HepG2 (cell line): ENCODE measurements at regions not wholly inside any gene's neighbourhood (a gene's known extent, or its start where the extent isn't known, plus 50 kb on each side); places are given as distances from the start of the nearest gene placed in this dataset.

Experiments used
- ATAC-seq: fragments of 200-7000 bp; cut with Tn5 transposase; 3 replicates; pipeline ENCODE4 v1.9.1; 2020; ENCODE audit warnings: mild to moderate bottlenecking, moderate library complexity
- BruUV-seq: library from RNA; stranded (reverse); fragments of 400-500 nt; replicated peaks from 2 replicates; lab custom pipeline; 2021; lab: Mats Ljungman, UMichigan
- CTCF ChIA-PET: fragments of 300-600 bp; formaldehyde crosslinking; extraction: SDS; loops from one replicate; lab custom pipeline; 2021; ENCODE audit warnings: low total read pairs, inconsistent platforms, low intra/inter-chr PET ratio; lab: Yijun Ruan, JAX
- POLR2A ChIA-PET: fragments of 350-600 bp; sonication (Branson Sonifier 250); formaldehyde crosslinking; loops from one replicate; lab custom pipeline; 2020; ENCODE audit warnings: antibody characterized with exemption, inconsistent platforms; lab: Yijun Ruan, JAX
- DNase-seq: peaks from one replicate; pipeline ENCODE4 v3.0.0-alpha.2; 2015; ENCODE audit warnings: low spot score
- FAIRE-seq: peaks from 3 replicates; lab custom pipeline; 2011; peaks lifted over from hg19 to GRCh38; lab: Jason Lieb, UNC
- H2AFZ ChIP-seq: one replicate; pipeline ENCODE4 v1.6.1; 2011; ENCODE audit warnings: low read length, inconsistent platforms
- H3K27ac ChIP-seq: fragments of 300-600 bp; 3 replicates; pipeline ENCODE4 v1.8.0; 2011; ENCODE audit warnings: mixed run types, mild to moderate bottlenecking, mixed read lengths, low read length, inconsistent platforms; ENCODE audit not compliant: insufficient read depth; ENCODE audit errors: extremely low read length
- H3K27me3 ChIP-seq, 2 experiments: fragments of 200-600 bp in 1 of 2; 2 replicates in 1 of 2; 3 replicates in 1 of 2; pipeline versions ENCODE4 v1.6.0 to v1.8.0; 2011; ENCODE audit warnings: low read length in 2 of 2, mild to moderate bottlenecking in 2 of 2, moderate library complexity in 2 of 2, inconsistent platforms in 1 of 2; ENCODE audit not compliant: insufficient read depth in 2 of 2, control insufficient read depth in 1 of 2
- H3K36me3 ChIP-seq, 2 experiments: fragments of 200-600 bp in 1 of 2; replicated peaks in 1 of 2; 2 replicates in 1 of 2; 3 replicates in 1 of 2; pipeline versions ENCODE4 v1.5.1 to v1.8.0; 2011; ENCODE audit warnings: low read length in 2 of 2, inconsistent platforms in 1 of 2; ENCODE audit not compliant: insufficient read depth in 2 of 2, control insufficient read depth in 1 of 2
- H3K4me1 ChIP-seq: 2 replicates; pipeline ENCODE4 v1.5.1; 2012; ENCODE audit warnings: low read length, inconsistent platforms; ENCODE audit not compliant: insufficient read depth
- H3K4me2 ChIP-seq: 2 replicates; pipeline ENCODE4 v1.6.0; 2011; ENCODE audit warnings: low read depth, low read length, inconsistent platforms
- H3K4me3 ChIP-seq, 3 experiments: fragments of 200-600 bp in 1 of 3; sonication (generic), shearing (Covaris generic) in 1 of 3; replicated peaks in 1 of 3; 2 replicates each; pipeline ENCODE4 v1.5.1; 2011 to 2016; ENCODE audit warnings: low read length in 3 of 3, inconsistent platforms in 2 of 3, low read depth in 2 of 3, mild to moderate bottlenecking in 2 of 3, control low read depth in 1 of 3, mixed read lengths in 1 of 3; ENCODE audit not compliant: insufficient read depth in 1 of 3
- H3K79me2 ChIP-seq: one replicate; pipeline ENCODE4 v1.6.1; 2011; ENCODE audit warnings: low read length, inconsistent platforms; ENCODE audit not compliant: insufficient read depth
- H3K9ac ChIP-seq: 2 replicates; pipeline ENCODE4 v1.6.0; 2011; ENCODE audit warnings: mild to moderate bottlenecking, low read depth, low read length, inconsistent platforms; ENCODE audit not compliant: insufficient read depth
- H3K9me3 ChIP-seq: 2 replicates; pipeline ENCODE4 v1.5.1; 2012; ENCODE audit warnings: mild to moderate bottlenecking, low read length
- H4K20me1 ChIP-seq: 2 replicates; pipeline ENCODE4 v1.6.0; 2011; ENCODE audit warnings: inconsistent platforms, mild to moderate bottlenecking, low read length, moderate library complexity; ENCODE audit not compliant: insufficient read depth
- POLR2G ChIP-seq: fragments of 200-400 bp; formaldehyde crosslinking; IDR thresholded peaks from 2 replicates; pipeline ENCODE4 v1.6.1; 2018; ENCODE audit warnings: mild to moderate bottlenecking, low read depth, low read length, moderate library complexity
- SRSF1 ChIP-seq: fragments of 200-400 bp; formaldehyde crosslinking; optimal IDR thresholded peaks from 2 replicates; pipeline ENCODE3; 2017; ENCODE audit warnings: mild to moderate bottlenecking, low read depth, low read length, moderate library complexity
- THAP7 ChIP-seq: sonication (generic); formaldehyde crosslinking; IDR thresholded peaks from 2 replicates; pipeline ENCODE4 v1.8.1; 2023; ENCODE audit warnings: mild to moderate bottlenecking, missing genetic modification reagents
- XBP1 ChIP-seq: sonication (generic); formaldehyde crosslinking; IDR thresholded peaks from 2 replicates; pipeline ENCODE4 v1.5.0; 2020; ENCODE audit warnings: missing genetic modification reagents
- ZNF234 ChIP-seq: sonication (generic); formaldehyde crosslinking; conservative IDR thresholded peaks from 2 replicates; pipeline ENCODE4 v1.5.1; 2020; ENCODE audit warnings: mild to moderate bottlenecking, missing genetic modification reagents
- ZNF292 ChIP-seq: sonication (generic); formaldehyde crosslinking; IDR thresholded peaks from 2 replicates; pipeline ENCODE4 v1.8.1; 2022; ENCODE audit warnings: mild to moderate bottlenecking, low read depth, missing genetic modification reagents, borderline replicate concordance
- ZNF331 ChIP-seq: sonication (generic); formaldehyde crosslinking; IDR thresholded peaks from 2 replicates; pipeline ENCODE4 v1.4.0; 2020; ENCODE audit warnings: missing genetic modification reagents
- ZSCAN29 ChIP-seq: sonication (generic); formaldehyde crosslinking; conservative IDR thresholded peaks from 2 replicates; pipeline ENCODE4 v1.4.0; 2020; ENCODE audit warnings: mild to moderate bottlenecking, missing genetic modification reagents
- WGBS: methylation state at CpG from one replicate; pipeline ENCODE4 v1.1.6; 2017; ENCODE audit warnings: low lambda C conversion rate; 5-methylcytosine and 5-hydroxymethylcytosine counted together
- in situ Hi-C: cut with HindIII; loops from 2 replicates; pipeline ENCODE4 v1.10.0; 2017; ENCODE audit warnings: low pct_unique_long_range_greater_than_20kb; ENCODE audit not compliant: extremely low pct_ligation_motif_present
- intact Hi-C: fragments of 100-400 bp; cut with micrococcal nuclease; formaldehyde crosslinking; loops from one replicate; pipeline ENCODE4 v1.10.0; 2022; ENCODE audit not compliant: unreplicated experiment

- intact Hi-C loops = no loop called here
- H3K4me1 ChIP-seq = peaks cover 10% of the 10 kb centered on the region
- no peak overlapping the region for H3K4me3 ChIP-seq
- H4K20me1 ChIP-seq = no peaks in the 10 kb centered on the region
- H2AFZ ChIP-seq = no peak overlapping the region
- no peak overlapping the region for H3K4me2 ChIP-seq
- FAIRE-seq (no peak), DNase-seq (no peak), ATAC-seq (no peak)
- TF ChIP-seq POLR2G (no peak), ZNF292 (CRISPR knock-in tag) (no peak), ZNF331 (CRISPR knock-in tag) (no peak), THAP7 (CRISPR knock-in tag) (no peak)
- no peaks in the 10 kb centered on the region for H3K9me3 ChIP-seq
- BruUV-seq = no TSS peak
- no peaks in the 10 kb centered on the region for H3K79me2 ChIP-seq
- peaks cover 0 to 2% of the 10 kb centered on the region in 2 experiments; a peak in 3 of 5 replicates for H3K27me3 ChIP-seq
- CTCF ChIA-PET = no interaction called here
- POLR2A ChIA-PET = no interaction called here
- no peak overlapping the region for H3K27ac ChIP-seq
- H3K9ac ChIP-seq = no peak overlapping the region
- WGBS = 0% methylated on average over 1 of the region's 2 CpGs
- no peaks in the 10 kb centered on the region for H3K36me3 ChIP-seq
- in situ Hi-C loops = no loop called here
These were observed 193.0 kb downstream of the TRIML1 start for GRCh38 chr4:188332265-188332664.

DNA sequence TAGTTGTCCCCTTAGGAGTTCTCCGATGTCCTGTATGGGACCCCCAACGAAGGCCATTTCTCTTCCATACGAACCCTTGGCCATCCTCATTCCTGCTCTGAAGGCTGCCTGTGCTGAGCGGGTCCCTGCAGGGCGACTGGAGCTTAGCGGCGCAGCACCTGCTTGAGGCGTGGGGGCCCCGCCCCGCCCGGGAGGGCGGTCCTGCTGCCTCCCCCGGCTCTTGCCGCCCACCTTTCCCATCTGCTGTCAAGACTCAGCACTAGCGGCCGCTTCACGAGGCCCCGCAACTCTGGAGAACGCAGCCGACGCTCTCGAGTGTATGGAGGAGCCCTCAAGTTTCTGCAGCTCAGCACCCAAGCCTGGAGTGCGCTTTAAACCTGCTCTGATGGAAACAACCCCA is 197.7 kb downstream of the TRIML1 start:
- ChIA-PET POLR2A (no interaction called here), CTCF (no interaction called here)
- Histone ChIP-seq H3K9me3 (no peaks in the 10 kb centered on the region), H3K27me3 (peaks cover 0 to 8% of the 10 kb centered on the region in 2 experiments; a peak in 2 of 5 replicates), H3K36me3 (no peaks in the 10 kb centered on the region), H3K79me2 (no peaks in the 10 kb centered on the region), H3K27ac (no peak overlapping the region), H3K4me1 (no peaks in the 10 kb centered on the region), H4K20me1 (no peaks in the 10 kb centered on the region), H3K4me3 (no peak overlapping the region), H3K4me2 (no peak overlapping the region), H2AFZ (no peak overlapping the region), H3K9ac (no peak overlapping the region)
- TF ChIP-seq XBP1 (no peak), SRSF1 (no peak), ZSCAN29 (CRISPR knock-in tag) (no peak), ZNF234 (CRISPR knock-in tag) (no peak)
- WGBS = 78% methylated on average over 8 of the region's 23 CpGs
- in situ Hi-C loops (no loop called here), intact Hi-C loops (no loop called here)
- BruUV-seq = no TSS peak
- no peak for FAIRE-seq
- no peak for ATAC-seq
- no peak for DNase-seq
